GM12874 (cell line): ENCODE measurements at regions not wholly inside any gene's neighbourhood (a gene's known extent, or its start where the extent isn't known, plus 50 kb on each side); places are given as distances from the start of the nearest gene placed in this dataset.

Experiments
- TF ChIP-seq, protein P1 (sequence below): IDR thresholded peaks from 2 replicates; pipeline ENCODE4 v1.5.1; 2011; ENCODE audit warnings: low read depth, mild to moderate bottlenecking, control low read depth, low read length, moderate library complexity; ENCODE audit not compliant: insufficient read depth

DNA sequence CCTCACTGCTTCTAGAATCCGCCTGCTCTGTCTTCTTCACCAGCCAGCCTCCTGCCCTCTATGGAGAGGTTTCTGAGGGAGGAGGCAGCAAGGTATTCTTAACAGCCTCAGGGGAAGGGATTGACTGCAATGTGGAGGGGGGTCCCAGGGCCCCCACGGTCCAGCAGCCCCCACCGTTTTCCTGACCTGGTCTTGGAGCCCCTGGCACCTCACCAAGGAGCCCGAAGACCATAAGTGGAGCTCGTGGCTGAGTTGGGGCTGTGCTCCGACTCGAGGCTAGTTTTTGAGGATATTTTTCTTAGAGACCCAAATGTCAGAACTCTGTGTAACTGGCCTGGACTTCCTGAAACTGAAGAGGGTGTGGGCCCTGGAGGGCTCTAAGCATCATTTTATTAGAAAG, 590.0 kb downstream of the BRD1 start:
- TF ChIP-seq, protein P1, sequence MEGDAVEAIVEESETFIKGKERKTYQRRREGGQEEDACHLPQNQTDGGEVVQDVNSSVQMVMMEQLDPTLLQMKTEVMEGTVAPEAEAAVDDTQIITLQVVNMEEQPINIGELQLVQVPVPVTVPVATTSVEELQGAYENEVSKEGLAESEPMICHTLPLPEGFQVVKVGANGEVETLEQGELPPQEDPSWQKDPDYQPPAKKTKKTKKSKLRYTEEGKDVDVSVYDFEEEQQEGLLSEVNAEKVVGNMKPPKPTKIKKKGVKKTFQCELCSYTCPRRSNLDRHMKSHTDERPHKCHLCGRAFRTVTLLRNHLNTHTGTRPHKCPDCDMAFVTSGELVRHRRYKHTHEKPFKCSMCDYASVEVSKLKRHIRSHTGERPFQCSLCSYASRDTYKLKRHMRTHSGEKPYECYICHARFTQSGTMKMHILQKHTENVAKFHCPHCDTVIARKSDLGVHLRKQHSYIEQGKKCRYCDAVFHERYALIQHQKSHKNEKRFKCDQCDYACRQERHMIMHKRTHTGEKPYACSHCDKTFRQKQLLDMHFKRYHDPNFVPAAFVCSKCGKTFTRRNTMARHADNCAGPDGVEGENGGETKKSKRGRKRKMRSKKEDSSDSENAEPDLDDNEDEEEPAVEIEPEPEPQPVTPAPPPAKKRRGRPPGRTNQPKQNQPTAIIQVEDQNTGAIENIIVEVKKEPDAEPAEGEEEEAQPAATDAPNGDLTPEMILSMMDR, result no peak

DNA sequence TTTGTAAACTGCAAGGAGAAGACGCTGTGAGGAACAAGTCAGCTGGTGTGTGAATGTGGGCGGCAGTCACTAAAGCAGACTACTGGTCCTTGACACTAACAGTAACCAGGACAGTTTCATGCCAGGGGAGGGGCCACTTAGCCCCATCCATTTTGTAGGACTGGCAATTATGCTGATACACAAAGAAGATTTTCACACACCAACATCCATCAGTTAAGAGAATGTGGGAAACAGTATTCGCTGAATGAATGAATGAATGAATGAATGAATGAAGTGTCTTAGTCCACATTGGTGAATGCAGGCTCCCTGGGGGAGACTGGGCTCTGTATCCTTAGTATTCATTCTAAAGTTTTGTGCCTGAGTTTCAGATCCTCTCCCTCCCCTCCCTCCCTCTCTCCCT, 590.4 kb downstream of the BRD1 start:
- TF ChIP-seq, protein P1, result no peak

DNA sequence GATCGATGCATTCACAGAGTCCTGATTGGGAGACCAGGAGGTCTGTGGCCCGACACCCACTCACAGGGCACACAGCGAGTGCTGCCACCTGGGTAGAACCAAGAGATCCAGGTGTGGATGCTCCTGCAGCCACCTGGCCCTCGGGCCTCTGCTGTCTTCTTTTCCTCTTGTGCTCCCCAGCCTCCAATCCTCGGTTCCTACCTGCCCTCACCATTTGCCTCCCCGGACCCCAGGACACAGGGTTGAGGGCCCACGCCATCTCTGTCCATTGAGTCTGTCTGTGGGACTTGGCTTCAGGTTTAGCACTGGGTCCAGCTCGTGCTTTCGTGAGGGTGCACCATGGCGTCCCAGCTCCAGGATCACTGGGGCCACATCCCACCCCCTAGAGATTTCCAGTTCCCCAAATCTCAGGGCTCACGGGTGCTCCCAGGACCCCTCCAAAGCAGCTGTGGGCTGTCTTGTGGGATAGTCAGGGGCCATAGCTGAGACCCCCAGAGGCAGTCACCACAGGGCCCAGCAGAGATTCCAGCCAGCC, 591.1 kb downstream of the BRD1 start:
- TF ChIP-seq, protein P1, result no peak

DNA sequence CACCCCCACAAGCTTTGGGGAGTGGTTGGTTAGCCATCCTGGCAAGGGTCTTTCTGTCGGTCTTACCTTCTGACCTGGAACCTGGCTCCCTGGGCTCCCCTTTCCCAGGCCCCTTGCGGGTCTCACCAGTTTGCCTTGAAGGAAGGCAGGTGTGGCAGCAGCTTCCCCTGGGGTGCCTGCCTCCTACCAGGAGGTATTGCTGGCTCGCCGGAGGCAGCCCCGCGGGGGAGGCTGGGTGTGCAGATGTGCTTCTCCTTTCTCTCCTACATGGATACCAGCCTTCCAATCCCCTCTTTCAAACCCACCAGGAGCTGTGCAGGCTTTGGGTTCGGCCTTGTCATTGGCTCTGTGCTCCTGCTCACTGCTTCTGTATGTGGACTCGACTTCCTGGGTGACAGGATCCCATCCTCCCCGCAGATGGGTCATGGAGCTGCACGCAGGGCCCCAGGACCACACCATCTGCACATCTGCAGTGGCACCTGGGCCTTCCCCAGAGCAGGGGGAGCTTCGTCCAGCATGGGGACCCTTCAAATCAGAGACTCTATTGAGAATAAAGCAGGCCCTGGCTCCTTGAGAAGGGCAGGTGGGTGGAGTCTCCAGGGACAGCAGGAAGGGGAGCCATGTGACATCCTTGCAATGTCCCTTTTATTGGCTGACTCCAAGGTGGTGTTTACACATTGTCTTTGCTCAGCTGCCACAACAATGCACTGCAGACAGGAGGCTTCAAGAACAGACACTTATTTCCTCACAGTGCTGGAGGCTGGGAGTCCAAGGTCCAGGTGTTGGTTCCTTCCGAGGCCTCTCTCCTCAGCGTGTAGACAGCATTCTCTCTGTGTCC, 592.0 kb downstream of the BRD1 start:
- TF ChIP-seq, protein P1, result no peak

DNA sequence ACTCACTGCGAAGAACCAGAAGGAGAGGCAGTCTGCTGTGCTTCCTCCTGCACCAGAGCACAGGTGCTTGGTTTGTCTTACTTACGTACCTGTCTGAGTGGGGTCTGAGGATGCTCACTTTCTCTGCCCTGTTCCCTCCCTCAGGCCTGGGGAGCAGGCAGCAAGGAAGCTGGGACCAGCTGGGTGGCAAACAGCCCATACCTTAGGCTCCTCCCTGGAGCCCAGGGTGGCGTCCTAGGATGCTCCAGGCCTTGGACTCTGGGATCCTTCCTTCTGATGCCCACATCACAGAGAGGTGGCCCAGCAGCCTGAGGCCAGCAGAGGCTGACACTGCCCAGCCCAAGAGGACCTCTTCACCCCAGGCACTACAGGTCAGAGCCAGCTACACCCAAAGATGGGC, 593.2 kb downstream of the BRD1 start:
- TF ChIP-seq, protein P1, result no peak

DNA sequence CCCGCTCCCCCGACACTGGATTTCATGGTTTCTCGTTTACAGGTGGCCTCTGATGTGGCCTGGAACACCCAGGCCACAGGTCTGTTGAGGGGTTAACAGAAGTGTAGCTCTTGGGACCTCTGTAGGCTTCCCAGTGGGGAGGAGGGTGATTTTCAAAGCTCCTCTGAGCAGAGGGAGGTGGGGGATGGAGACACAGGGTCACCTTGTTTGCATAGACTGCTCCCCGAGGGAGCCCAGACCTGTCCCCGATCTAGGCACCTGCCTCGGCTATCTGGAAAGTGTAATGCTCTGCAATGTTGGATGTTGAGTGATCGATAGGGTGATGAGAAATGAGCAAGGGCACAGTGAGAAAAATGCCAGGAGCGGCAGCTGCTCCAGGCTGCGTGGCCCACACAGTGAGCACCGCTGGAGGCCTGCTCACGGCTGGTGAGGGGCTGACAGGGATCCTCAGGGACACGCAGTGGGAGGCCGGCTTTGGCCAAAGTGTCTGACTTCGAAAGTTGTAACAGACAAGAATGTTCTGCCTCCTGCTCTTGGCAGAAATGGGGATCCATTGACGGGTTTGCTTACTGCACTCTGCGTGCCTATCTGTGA, 594.1 kb downstream of the BRD1 start:
- TF ChIP-seq, protein P1, result no peak

DNA sequence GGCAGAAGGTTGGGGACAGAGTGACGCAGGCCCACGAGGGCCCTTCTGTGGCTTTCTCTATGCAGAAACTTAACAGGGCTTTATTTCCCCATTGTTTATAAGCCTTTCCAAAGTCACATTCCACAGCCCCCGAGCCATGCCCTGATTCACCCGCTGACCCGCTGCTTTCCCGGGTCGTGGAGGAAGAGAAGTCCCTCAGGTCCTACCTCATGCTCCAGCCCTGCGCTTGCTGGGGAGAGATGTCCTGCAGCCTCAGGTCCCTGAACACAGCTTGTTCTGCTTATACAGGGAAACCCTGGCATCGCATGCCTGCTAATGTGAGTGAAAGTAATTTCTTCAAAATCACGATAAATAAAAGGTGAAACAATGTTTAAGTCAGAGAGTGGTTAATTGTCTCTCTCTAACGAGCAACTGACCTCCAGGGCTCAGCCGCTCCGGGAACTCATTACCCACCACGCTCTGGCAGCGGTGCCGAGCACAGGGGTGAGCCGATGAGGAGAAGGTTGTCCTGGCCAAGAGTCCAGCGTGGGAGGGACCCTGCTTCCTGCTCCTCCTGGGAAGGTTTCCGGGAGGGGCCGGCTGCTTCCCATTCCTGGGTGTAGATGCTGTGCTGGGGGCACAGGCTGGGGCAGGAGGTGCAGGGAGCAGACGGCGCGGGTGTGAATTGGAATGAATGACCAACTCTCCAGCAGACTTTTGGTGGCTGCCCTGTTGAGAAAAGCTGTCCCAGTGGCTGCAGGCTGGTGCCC, 595.2 kb downstream of the BRD1 start:
- TF ChIP-seq, protein P1, result no peak
